Esophagus muscularis mucosa (tissue), 4 donors: ENCODE measurements at regions not wholly inside any gene's neighbourhood (a gene's known extent, or its start where the extent isn't known, plus 50 kb on each side); places are given as distances from the start of the nearest gene placed in this dataset.

ENCODE experiments used
- CTCF ChIP-seq, 3 experiments: fragments of 200-600 bp in 2 of 3; fragments of 450-650 bp in 1 of 3; sonication (generic) in 2 of 3; IDR thresholded peaks; one replicate each; pipeline ENCODE4 v1.5.1; 2017 to 2019; ENCODE audit warnings: antibody characterized with exemption in 3 of 3, mild to moderate bottlenecking in 2 of 3, moderate library complexity in 1 of 3
- EP300 ChIP-seq: sonication (generic); formaldehyde crosslinking; IDR thresholded peaks from one replicate; pipeline ENCODE4 v1.6.1; 2017; ENCODE audit warnings: antibody characterized with exemption
- POLR2A ChIP-seq: fragments of 450-650 bp; IDR thresholded peaks from one replicate; pipeline ENCODE4 v1.6.1; 2017; ENCODE audit warnings: antibody characterized with exemption, moderate library complexity, mild to moderate bottlenecking, low read depth
- POLR2AphosphoS5 ChIP-seq, 2 donors: sonication (generic); formaldehyde crosslinking; IDR thresholded peaks; one replicate each; pipeline ENCODE4 v1.6.1; 2017; ENCODE audit warnings: antibody characterized with exemption in 2 of 2

- TF ChIP-seq EP300 (no peak), CTCF (IDR thresholded peaks at IDR 0.05) (no peak), POLR2A (no peak), POLR2AphosphoS5 (IDR thresholded peaks at IDR 0.05) (no peak)
These were observed 99.6 kb upstream of the PDE3A start for GRCh38 chr12:20268771-20269170.
